ENCODE measurements at regions not wholly inside any gene's neighbourhood (a gene's known extent, or its start where the extent isn't known, plus 50 kb on each side); places are given as distances from the start of the nearest gene placed in this dataset.

DNA sequence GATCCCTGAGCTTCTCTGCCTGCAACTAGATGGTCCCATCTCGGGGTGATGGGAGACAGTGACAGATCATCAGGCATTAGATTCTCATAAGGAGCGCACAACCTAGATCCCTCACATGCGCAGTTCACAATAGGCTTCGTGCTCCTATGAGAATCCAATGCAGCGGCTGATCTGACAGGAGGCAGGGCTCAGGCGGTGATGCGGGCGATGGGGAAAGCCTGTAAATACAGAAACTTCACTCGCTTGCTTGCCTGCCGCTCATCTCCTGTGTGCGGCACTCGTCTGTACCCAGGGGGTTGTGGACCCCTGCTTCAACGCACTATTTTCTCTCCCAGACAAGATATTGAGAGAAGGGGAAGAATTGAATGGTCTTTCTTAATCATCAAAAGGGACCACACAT, 473.9 kb downstream of the ZNF536 start:
- TF ChIP-seq EP300 (IDR thresholded peaks at IDR 0.05; ENCODE audit: borderline replicate concordance in 1 of 2, low read depth in 2 of 2, low read length in 2 of 2): no peak
- TF ChIP-seq JUN (IDR thresholded peaks at IDR 0.05; ENCODE audit: low read depth, low read length): no peak
- no peak for TF ChIP-seq BRCA1 (IDR thresholded peaks at IDR 0.05; ENCODE audit: low read depth, low read length)
- no peak for TF ChIP-seq CBX8 (IDR thresholded peaks at IDR 0.05; ENCODE audit: borderline replicate concordance, low read depth, low read length)
